Heart right ventricle (tissue), 16 donors: ENCODE measurements at regions not wholly inside any gene's neighbourhood (a gene's known extent, or its start where the extent isn't known, plus 50 kb on each side); places are given as distances from the start of the nearest gene placed in this dataset.

Source experiments
- ATAC-seq, 8 donors: fragments of 200-7000 bp; cut with Tn5 transposase; one replicate each; pipeline ENCODE4 v1.9.1; 2020; ENCODE audit warnings: mild to moderate bottlenecking in 8 of 8, moderate library complexity in 8 of 8, moderate number of reproducible peaks in 1 of 8
- DNase-seq, 2 donors: peaks; one replicate each; pipeline ENCODE4 v3.0.0-alpha.2; 2020
- H3K27ac ChIP-seq, 10 donors: fragments of 200-600 bp; sonication (generic) in 2 of 10; one replicate each; pipeline versions ENCODE4 v1.5.0 to v1.8.0; 2020 to 2022; ENCODE audit warnings: mild to moderate bottlenecking in 3 of 10
- H3K27me3 ChIP-seq, 7 donors: fragments of 200-600 bp; one replicate each; pipeline ENCODE4 v1.8.0; 2021 to 2022; ENCODE audit warnings: mild to moderate bottlenecking in 2 of 7
- H3K36me3 ChIP-seq, 9 donors: fragments of 200-600 bp; sonication (generic) in 1 of 9; one replicate each; pipeline versions ENCODE4 v1.5.0 to v1.8.0; 2020 to 2022; ENCODE audit warnings: mild to moderate bottlenecking in 2 of 9
- H3K4me1 ChIP-seq, 9 donors: fragments of 200-600 bp; sonication (generic) in 1 of 9; one replicate each; pipeline versions ENCODE4 v1.5.0 to v1.8.0; 2020 to 2022; ENCODE audit warnings: mild to moderate bottlenecking in 4 of 9
- H3K4me3 ChIP-seq, 10 donors: fragments of 200-600 bp; sonication (generic) in 2 of 10; one replicate each; pipeline versions ENCODE4 v1.5.0 to v1.8.0; 2020 to 2022; ENCODE audit warnings: mild to moderate bottlenecking in 7 of 10, moderate library complexity in 2 of 10
- H3K9me3 ChIP-seq, 11 donors: fragments of 200-600 bp in 10 of 11; sonication (generic) in 2 of 11; one replicate each; pipeline versions ENCODE4 v1.5.0 to v1.8.0; 2013 to 2022; ENCODE audit warnings: mild to moderate bottlenecking in 2 of 11, control low read depth in 1 of 11, moderate library complexity in 1 of 11
- WGBS, 2 donors: extraction: QIAGEN DNeasy Blood & Tissue Kit; methylation state at CpG; one replicate each; pipeline ENCODE4 v1.1.7; 2013; ENCODE audit warnings: inconsistent platforms in 1 of 2; 5-methylcytosine and 5-hydroxymethylcytosine counted together
- intact Hi-C, 10 donors: fragments of 100-400 bp; cut with DNase I; formaldehyde crosslinking; loops; one replicate each; pipeline versions ENCODE4 v1.11.1 to v1.14.2; 2022
- TF ChIP-seq, protein P1 (sequence below), 9 donors: fragments of 200-600 bp; sonication (generic) in 2 of 9; IDR thresholded peaks; one replicate each; pipeline versions ENCODE4 v1.5.0 to v1.8.0; 2021 to 2022; ENCODE audit warnings: antibody characterized with exemption in 9 of 9, mild to moderate bottlenecking in 5 of 9, moderate library complexity in 1 of 9
- donor health status: Arrhythmogenic right ventricular cardiomyopathy.
- donor health status: ischemic (EF 13 %, LVEDD 7.1; RV severe dilation, severe dysfunction).
- donor health status: healthy with polysubstance abuse.
- donor health status: DM: no; HTN: yes; CAD: no.
- donor health status: DM: no; HTN: no; CAD: no.
- donor health status: ischemic (EF 25% LVEDD 6.9; RV normal size, moderate dysfunction).
- donor health status: ischemic (EF 25% LVEDD 5.7; RV mildly dilated, moderate dysfunction).
- donor health status: healthy.
- donor health status: DM: yes; HTN: yes; CAD: no.
- donor health status: Ischemic cardiomyopathy.
- donor health status: ischemic (EF 35%, LVEDD 5.7; RV mildly dilated, moderate dysfunction).
- donor health status: nonischemic (EF 11% LVEDD 7.7; RV severe dilation, severe dysfunction).
- donor health status: DM: yes; HTN: yes; CAD: no.
- donor health status: PGD.
- donor health status: ischemic (EF 29% LVEDD 5.4; RV normal size, mild dysfunction).
- donor health status: nonischemic (EF 23%, LVEDD 6.1; RV moderate dilation, normal function).

DNA sequence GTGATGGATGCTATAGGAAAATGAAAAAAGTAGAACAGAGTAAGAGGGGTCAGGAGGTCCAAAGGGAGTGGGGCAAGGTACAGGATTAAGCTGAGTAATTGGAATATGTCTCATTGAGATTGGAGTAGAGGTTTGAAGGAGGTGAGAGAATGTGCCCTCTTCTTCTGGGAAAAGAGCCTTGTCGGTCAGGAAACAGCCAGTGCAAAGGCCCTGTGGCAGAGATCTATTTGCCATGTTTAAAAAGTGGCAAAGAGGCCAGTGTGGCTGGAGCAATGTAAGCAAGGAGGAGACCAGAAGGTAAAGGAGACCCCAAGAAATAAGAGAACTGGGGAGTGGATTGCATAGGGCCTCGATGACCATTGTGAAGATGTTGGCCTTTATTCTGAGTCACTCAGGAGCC lies 706.5 kb downstream of the MED13L start:
- H3K9me3 ChIP-seq, result no peaks in the 10 kb centered on the region
- H3K36me3 ChIP-seq, result no peaks in the 10 kb centered on the region
- 98% methylated on average over 2 of the region's 2 CpGs for WGBS, 2 donors
- H3K27me3 ChIP-seq, result peaks cover 0 to 9% (median 0%) of the 10 kb centered on the region in 7 donors
- H3K4me3 ChIP-seq, result no peak overlapping the region
- TF ChIP-seq, protein P1, sequence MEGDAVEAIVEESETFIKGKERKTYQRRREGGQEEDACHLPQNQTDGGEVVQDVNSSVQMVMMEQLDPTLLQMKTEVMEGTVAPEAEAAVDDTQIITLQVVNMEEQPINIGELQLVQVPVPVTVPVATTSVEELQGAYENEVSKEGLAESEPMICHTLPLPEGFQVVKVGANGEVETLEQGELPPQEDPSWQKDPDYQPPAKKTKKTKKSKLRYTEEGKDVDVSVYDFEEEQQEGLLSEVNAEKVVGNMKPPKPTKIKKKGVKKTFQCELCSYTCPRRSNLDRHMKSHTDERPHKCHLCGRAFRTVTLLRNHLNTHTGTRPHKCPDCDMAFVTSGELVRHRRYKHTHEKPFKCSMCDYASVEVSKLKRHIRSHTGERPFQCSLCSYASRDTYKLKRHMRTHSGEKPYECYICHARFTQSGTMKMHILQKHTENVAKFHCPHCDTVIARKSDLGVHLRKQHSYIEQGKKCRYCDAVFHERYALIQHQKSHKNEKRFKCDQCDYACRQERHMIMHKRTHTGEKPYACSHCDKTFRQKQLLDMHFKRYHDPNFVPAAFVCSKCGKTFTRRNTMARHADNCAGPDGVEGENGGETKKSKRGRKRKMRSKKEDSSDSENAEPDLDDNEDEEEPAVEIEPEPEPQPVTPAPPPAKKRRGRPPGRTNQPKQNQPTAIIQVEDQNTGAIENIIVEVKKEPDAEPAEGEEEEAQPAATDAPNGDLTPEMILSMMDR (IDR thresholded peaks at IDR 0.05), result no peak
- ATAC-seq, result no peak
- intact Hi-C loops, result no loop called here
- no peaks in the 10 kb centered on the region for H3K4me1 ChIP-seq
- DNase-seq, result no peak
- H3K27ac ChIP-seq, result no peak overlapping the region

DNA sequence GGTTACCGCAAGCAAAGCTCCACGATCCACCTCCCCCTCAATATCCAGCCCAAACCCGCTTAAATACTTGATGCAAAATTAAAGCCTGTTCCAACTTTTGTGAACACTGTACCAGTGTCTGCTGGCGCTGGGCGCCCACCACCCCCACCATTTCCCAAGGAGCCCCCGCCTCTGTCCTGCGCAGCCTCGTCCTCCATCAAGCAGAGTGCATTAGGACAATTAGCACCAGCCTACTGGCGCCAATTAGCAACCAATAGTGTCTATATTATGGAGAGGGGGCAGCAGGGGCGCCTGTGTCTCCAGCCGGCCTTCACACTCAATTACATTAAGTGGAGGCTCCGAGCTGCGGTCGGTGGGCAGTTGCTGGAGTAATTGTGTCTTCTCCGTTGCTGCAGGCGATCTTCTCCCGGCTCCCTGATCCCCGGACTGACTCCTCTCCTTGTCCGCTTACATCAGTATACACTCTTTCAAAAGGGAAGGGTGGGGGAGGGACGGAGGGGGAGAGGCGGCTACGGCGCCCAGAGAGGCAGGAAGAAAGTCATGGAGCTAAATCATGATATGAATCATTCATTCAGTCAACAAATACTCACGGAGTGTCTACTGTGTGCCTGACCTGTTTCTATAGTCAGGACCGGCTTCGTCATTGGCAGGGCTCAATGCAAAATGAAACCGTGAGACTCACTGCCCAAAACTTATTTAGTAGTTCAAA lies 707.3 kb downstream of the MED13L start:
- ATAC-seq, result no peak

DNA sequence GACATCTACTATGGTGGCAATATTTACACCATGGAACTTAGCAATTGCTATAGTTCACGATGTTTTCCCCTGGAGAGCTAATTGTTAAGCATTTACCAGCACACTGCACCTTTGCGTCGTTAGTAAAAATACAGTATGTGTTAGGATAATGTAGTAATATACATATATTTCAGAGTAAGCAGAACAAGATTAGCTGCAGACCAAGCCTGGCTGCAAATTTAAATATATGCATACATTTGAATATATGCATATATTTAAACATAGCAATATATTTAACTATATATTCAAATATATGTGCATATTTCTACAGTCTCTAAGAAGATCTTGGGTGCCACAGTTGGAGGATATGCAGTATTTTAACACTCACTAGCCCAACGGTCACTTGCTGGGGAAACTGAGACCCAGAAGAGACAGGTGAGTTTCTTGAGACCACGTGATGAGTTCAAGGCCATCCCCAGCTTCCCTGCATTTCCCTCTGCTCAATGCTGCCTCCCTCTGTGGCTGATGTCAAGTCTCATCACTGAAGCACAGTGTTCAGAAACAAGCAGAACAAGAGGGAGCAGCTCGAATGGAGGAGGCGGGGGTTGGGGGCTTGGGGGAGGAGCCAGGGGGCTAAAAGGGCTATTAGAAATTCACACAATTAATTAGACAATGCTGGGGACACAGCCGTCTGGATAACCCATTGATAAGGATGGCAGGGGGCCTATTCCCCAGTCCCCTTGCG lies 708.0 kb downstream of the MED13L start:
- intact Hi-C loops, result no loop called here
- Histone ChIP-seq H3K36me3 (no peaks in the 10 kb centered on the region), H3K27me3 (peaks cover 0 to 9% (median 0%) of the 10 kb centered on the region in 7 donors), H3K9me3 (no peaks in the 10 kb centered on the region), H3K4me1 (no peaks in the 10 kb centered on the region), H3K4me3 (no peak overlapping the region), H3K27ac (no peak overlapping the region)
- ATAC-seq, result no peak
- no peak for DNase-seq
- 68 to 72% methylated on average over 9 of the region's 9 CpGs for WGBS, 2 donors
- TF ChIP-seq, protein P1 (IDR thresholded peaks at IDR 0.05), result no peak

More for the DNA sequence above, 707.3 kb downstream of the MED13L start:
- Histone ChIP-seq H3K4me3 (no peak overlapping the region), H3K27me3 (peaks cover 0 to 9% (median 0%) of the 10 kb centered on the region in 7 donors), H3K9me3 (no peaks in the 10 kb centered on the region), H3K27ac (no peak overlapping the region), H3K36me3 (no peaks in the 10 kb centered on the region), H3K4me1 (no peaks in the 10 kb centered on the region)
- intact Hi-C loops, result no loop called here
- DNase-seq, result no peak
- WGBS, 2 donors, result 86 to 87% methylated on average over 27 of the region's 27 CpGs
- TF ChIP-seq, protein P1 (IDR thresholded peaks at IDR 0.05), result no peak

- no peak overlapping the region for H3K27ac ChIP-seq
- TF ChIP-seq, protein P1 (IDR thresholded peaks at IDR 0.05), result no peak
- H3K4me3 ChIP-seq, result no peak overlapping the region
- no peak for DNase-seq
- H3K4me1 ChIP-seq, result no peaks in the 10 kb centered on the region
- H3K9me3 ChIP-seq, result peaks cover 0 to 14% (median 2%) of the 10 kb centered on the region in 11 donors
- intact Hi-C loops, result no loop called here
- WGBS, 2 donors, result 73 to 75% methylated on average over 5 of the region's 5 CpGs
- no peaks in the 10 kb centered on the region for H3K36me3 ChIP-seq
- peaks cover 0 to under 1% (median 0%) of the 10 kb centered on the region in 7 donors for H3K27me3 ChIP-seq
- ATAC-seq, result no peak
Measured at GRCh38 chr12:115558281-115558680, 719.2 kb downstream of the MED13L start.
